ENCODE measurements at regions not wholly inside any gene's neighbourhood (a gene's known extent, or its start where the extent isn't known, plus 50 kb on each side); places are given as distances from the start of the nearest gene placed in this dataset.

GRCh38 chr1:106681939-106682522 is 374.4 kb upstream of the PRMT6 start:
- TF ChIP-seq CTCF (IDR thresholded peaks at IDR 0.05), result no peak
- no peak for TF ChIP-seq POLR2AphosphoS5 (IDR thresholded peaks at IDR 0.05)
